ENCODE measurements at regions not wholly inside any gene's neighbourhood (a gene's known extent, or its start where the extent isn't known, plus 50 kb on each side); places are given as distances from the start of the nearest gene placed in this dataset.

DNA sequence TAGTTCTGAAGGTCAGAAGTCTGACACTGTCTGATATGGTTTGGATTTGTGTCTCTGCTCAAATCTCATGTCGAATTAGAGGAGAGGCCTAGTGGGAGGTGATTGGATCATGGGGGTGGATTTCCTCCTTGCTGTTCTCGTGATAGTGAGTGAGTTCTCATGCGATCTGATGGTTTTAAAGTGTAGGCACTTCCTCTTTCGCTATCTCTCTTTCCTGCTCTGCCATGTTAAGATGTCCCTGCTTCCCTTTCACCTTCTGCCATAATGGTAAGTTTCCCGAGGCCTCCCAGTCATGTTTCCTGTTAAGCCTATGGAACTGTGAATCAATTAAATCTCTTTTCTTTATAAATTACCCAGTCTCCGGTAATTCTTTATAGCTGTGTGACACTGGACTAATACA is 84.1 kb upstream of the TMTC1 start:
- DNase-seq: no peak

- DNase-seq: no peak
Observed at GRCh38 chr12:29863665-29864064, 79.9 kb upstream of the TMTC1 start.

GRCh38 chr12:29858270-29858786 is 74.6 kb upstream of the TMTC1 start:
- no peak for DNase-seq

DNA sequence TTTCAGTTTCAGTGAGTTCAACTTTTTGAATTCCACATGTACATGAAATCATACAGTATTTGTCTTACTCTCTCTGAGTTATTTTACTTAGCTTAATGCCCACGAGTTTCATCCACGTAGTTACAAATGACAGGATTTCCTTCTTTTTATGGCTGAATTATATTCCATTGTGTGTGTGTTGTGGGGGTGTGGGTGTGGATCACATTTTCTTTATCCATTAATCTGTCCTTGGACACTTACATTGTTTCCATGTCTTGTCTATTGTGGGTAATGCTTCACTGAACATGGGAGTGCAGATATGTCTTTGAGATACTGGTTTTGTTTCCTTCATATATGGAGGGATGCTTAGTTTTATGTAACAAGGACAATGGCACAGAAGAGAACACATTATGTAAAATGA is 63.5 kb upstream of the TMTC1 start:
- DNase-seq: no peak

DNA sequence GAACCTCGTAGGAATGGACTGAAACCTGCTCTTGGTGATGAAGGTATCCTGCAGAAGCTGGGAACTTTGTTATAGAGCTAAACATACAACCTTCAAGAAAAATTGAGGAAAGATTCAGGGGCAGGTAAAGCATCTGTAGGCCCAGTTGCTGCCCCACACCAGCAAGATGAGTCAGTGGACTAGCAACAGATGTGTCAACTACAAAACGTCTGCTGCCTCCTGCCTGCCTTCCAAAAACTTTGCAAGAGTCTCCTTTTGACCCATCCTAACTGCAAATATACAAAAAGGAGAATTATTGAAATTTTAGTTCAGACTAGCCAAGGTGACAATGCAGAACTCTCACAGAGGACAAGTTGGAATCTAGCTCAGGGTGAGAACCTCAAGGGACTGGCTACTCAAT is 60.9 kb upstream of the TMTC1 start:
- no peak for DNase-seq

- DNase-seq: no peak
Observed at GRCh38 chr12:29843036-29843435, 59.3 kb upstream of the TMTC1 start.

- DNase-seq: no peak
Observed at GRCh38 chr12:29838768-29839167, 55.0 kb upstream of the TMTC1 start.
